ENCODE measurements at regions not wholly inside any gene's neighbourhood (a gene's known extent, or its start where the extent isn't known, plus 50 kb on each side); places are given as distances from the start of the nearest gene placed in this dataset.

DNA sequence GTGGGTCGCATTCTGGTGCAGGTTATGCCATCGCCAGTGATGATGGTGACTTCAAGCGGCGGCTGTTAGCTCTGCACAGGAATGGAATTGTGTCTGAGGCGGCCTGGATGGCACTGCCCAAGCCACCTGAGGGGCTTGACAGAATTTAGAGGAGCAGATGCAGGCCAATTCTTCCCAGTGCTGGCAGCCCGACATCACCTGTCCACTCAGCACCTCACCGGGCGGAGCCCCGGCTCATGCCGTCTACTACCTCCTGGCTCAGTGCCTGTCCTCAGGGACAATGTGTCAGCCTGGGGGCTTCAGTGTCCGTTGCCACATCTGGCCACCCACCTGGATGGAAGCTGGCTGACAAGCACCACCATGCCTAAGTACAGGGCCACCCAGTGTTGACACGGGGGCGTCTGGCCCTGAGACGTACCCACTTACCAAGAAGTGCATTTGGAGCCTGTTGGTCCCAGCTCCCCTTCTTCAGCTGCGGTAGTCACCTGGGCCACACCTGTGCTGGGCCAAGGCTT is 420.5 kb upstream of the MKI67 start:
- DNase-seq (ENCODE audit: low read depth) = no peak
- no peak overlapping the region for H3K4me3 ChIP-seq (ENCODE audit: low read depth, low read length)
- TF ChIP-seq, protein P1, sequence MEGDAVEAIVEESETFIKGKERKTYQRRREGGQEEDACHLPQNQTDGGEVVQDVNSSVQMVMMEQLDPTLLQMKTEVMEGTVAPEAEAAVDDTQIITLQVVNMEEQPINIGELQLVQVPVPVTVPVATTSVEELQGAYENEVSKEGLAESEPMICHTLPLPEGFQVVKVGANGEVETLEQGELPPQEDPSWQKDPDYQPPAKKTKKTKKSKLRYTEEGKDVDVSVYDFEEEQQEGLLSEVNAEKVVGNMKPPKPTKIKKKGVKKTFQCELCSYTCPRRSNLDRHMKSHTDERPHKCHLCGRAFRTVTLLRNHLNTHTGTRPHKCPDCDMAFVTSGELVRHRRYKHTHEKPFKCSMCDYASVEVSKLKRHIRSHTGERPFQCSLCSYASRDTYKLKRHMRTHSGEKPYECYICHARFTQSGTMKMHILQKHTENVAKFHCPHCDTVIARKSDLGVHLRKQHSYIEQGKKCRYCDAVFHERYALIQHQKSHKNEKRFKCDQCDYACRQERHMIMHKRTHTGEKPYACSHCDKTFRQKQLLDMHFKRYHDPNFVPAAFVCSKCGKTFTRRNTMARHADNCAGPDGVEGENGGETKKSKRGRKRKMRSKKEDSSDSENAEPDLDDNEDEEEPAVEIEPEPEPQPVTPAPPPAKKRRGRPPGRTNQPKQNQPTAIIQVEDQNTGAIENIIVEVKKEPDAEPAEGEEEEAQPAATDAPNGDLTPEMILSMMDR (IDR thresholded peaks at IDR 0.05; ENCODE audit: insufficient read depth, low read length) = no peak

DNA sequence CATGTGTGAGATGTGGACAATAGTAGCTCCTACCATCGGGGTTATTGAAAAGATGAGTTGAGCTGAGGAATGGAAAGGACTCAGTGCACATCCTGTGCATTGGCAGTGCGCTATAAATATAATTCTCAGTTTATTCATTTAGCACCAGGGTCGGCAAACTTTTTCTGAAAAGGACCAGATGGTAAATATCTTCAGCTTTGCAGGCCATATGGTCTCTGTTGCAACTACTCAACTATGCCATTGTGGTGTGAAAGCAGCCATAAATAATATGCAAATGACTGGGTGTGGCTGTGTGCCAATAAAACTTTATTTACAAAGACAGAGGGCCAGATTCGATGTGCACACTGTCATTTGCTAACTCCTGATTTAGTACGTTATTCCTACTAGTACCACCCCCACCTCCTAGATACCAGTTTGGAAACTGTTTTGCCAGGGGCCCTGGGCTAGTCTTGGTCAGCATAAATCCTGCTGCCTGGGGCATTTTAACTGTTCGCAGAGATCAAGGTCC is 422.9 kb upstream of the MKI67 start:
- TF ChIP-seq, protein P1 (IDR thresholded peaks at IDR 0.05; ENCODE audit: insufficient read depth, low read length) = no peak
- H3K4me3 ChIP-seq (ENCODE audit: low read depth, low read length) = no peak overlapping the region
- DNase-seq (ENCODE audit: low read depth) = no peak

DNA sequence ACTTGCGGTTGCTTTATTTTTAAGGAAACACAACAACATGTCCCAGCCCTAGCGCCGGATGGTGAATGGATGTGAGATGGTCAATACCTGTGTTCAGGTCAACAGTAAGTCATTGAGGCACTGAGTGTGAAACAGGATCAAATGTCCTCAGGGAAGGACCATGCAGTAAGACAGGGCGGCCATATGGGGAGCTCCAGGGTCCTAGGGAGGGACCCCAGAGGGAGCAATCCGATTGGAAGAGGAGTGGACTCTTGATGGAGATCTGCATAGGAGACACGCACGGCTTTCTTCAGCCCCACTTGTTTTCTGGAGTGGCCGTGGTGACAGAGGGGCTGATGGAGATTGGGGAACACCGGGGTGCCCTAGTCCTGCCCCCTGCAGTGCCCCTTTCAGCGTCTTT is 423.8 kb upstream of the MKI67 start:
- DNase-seq (ENCODE audit: low read depth) = no peak
- H3K4me3 ChIP-seq (ENCODE audit: low read depth, low read length) = no peak overlapping the region
- TF ChIP-seq, protein P1 (IDR thresholded peaks at IDR 0.05; ENCODE audit: insufficient read depth, low read length) = no peak

DNA sequence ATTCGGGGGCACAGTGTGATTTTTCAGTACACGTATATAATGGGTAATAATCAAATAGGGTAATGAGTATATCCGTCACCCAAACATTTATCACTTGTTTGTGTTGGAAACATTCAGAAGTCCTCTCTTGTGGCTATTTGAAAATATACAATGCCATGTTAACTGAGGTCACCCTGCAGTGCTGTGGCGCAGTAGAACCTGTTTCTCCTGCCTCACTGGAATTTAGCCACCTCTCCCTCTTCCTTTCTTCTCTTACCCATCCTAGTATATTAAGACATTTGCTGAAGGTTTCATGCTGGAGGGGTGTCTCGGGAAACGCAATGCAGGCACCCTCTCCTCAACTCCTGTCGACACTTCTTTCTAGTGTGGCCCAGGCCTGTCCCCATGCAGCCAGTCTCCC is 425.3 kb upstream of the MKI67 start:
- DNase-seq (ENCODE audit: low read depth) = no peak
- TF ChIP-seq, protein P1 (IDR thresholded peaks at IDR 0.05; ENCODE audit: insufficient read depth, low read length) = no peak
- H3K4me3 ChIP-seq (ENCODE audit: low read depth, low read length) = no peak overlapping the region

DNA sequence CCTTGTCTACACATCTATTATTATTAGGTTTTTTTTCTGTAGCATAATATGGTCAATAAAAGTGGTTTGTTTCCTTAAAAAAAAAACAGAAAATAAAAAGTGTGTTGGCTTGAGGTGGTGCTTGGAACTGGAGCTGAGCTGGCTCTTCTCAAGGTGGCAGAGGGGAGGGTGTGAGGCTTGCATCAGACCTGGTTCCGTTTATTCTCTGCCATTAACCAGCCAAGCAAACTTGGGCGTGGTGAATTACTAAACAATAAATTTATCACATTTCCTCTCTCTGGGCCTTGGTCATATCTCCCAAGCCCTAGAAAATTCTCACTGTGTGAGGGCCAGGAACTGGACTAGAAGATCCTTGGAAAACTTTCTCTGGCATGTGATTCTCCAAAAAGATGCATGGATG is 427.5 kb upstream of the MKI67 start:
- H3K4me3 ChIP-seq (ENCODE audit: low read depth, low read length) = no peak overlapping the region
- no peak for DNase-seq (ENCODE audit: low read depth)
- TF ChIP-seq, protein P1 (IDR thresholded peaks at IDR 0.05; ENCODE audit: insufficient read depth, low read length) = no peak

DNA sequence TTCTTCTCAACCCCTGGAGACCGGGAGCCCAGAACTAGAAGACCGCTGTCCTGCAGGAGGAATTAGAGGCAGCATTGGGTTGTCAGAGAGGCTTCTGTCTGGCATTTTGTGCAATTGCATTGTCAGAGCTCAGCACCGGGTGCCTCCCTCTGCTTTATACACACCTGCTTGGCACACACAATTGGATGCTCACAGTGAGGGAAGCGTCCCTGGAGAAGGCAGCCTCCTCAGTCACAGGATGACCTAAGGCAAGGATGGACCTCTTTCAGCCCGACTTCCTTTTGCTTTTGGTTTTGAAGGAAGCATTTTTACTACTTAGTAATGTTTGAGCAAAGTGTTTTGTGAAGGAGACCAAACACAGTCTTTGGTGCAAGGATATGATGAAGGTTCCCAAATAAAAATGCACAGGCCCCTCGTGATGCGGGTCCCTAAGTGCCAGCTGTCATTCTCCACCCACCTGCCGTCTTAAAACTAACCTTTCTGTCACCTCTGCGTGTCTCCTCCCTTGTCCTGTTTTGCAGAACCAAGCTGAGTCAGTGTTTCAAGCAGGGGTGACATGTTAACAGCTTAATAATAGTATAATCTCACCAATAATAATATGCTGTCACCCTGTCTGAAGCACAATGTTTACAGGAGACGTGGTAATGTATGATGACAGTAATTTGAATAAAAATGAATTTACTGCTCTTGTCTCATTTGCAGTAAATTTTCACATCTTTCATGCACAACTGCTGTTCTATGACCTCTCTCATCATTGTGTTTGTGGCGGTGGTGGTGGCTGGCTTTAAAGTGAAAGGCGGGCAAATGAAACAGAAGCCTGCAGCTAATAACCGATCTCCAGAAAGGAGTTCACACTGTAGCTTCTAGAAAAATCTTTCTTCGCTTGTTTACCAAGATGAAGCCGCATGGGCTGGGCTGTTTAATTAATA is 430.2 kb upstream of the MKI67 start:
- no peak overlapping the region for H3K4me3 ChIP-seq (ENCODE audit: low read depth, low read length)
- DNase-seq (ENCODE audit: low read depth) = no peak
- TF ChIP-seq, protein P1 (IDR thresholded peaks at IDR 0.05; ENCODE audit: insufficient read depth, low read length) = no peak

Data from fibroblast of the aortic adventitia (primary cell).